GM19025 (cell line): ENCODE measurements at regions not wholly inside any gene's neighbourhood (a gene's known extent, or its start where the extent isn't known, plus 50 kb on each side); places are given as distances from the start of the nearest gene placed in this dataset.
"Not testable (repeated sequence)": the region's sequence is repeated elsewhere in the genome, so short reads cannot be mapped to it uniquely, and the experiment has no call there.

Experiments
- ATAC-seq: cut with Tn5 transposase; IDR thresholded peaks from one replicate; pipeline ENCODE4 v1.9.1; 2021; ENCODE audit warnings: mild to moderate bottlenecking, low read depth, moderate library complexity; ENCODE audit not compliant: unreplicated experiment

DNA sequence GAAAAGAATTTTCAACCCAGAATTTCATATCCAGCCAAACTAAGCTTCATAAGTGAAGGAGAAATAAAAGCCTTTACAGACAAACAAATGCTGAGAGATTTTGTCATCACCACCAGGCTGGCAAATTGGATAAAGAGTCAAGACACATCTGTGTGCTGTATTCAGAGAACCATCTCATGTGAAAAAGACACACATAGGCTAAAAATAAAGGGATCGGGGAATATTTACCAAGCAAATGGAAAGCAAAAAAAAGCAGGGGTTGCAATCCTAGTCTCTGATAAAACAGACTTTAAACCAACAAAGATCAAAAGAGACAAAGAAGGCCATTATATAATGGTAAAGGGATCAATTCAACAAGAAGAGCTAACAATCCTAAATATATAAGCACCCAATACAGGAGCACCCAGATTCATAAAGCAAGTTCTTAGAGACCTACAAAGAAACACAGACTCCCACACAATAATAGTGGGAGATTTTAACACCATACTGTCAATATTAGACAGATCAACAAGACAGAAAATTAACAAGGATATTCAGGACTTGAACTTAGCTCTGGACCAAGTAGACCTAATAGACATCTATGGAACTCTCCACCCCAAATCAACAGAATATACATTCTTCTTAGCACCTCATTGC lies 55.9 kb upstream of the ACSM6 start:
- not testable (repeated sequence) for ATAC-seq

DNA sequence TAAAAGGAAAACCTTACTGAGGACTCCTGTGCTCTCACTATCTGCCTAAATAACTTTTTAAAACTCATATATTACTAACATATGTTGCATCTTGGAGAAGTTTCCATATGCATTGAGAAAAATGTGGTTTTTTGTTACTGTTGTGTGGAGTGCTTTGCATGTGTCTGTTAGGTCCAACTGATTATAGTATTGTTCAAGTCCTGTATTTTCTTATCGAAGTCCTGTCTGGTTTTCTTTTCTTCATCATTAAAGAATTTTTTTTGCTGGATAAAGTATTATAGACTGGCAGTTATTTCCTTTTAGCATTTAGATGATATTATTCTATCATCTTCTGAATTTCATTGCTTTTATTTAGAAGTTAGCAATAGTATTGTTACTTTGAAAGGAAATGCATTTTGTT lies 59.5 kb upstream of the ACSM6 start:
- ATAC-seq, result no peak

DNA sequence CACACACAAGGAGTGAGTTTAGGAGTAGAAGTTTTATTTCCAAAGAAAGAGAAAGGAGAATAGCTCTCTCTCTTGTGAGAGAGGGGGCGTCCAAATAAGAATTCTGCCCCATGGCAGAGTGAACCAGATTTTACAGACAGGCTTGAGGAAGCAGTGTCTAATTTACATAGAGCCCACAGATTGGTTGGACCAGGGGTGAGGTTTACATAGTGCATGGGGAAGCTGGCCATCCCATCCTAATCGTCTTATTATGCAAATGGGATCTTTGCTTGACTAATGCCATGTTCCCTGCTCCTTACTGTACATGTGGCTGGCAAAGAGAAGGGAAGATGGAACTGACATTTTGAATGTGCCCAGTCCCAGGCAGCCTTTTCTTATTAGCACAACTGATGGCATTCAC lies 60.0 kb upstream of the ACSM6 start:
- ATAC-seq, result no peak

DNA sequence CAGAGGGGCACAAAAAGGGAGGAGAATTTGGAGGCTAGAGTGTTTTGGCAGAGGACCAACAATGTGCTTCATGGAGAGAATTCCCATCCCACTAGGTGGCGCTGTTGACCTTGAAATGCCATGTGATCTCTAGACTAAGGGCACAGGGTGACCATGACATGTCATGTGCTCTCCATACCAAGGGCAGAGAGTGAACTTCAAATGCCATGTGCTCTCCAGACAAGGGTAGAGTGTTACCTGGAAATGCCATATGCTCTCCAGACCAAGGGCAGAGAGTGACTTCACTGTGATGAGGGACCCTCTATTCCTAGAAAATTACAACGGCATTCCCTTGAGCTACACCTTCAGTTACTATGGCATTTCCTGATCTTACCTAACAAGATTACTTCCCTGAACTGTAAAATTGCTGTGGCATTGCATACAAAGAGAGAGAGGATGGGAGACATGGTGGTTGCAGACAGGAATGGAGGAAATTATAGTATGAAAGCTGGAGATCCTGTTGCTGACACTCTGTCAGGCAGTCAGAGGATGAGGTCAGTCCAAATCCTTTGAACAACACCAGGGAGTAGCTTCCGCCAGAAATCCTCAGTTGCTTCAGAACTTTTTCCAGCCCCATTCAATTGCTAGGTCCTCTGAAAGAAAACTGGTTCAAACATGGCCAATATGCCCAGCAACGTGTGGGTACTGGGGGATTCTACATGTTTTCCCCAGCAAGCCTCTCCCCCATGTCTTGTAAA lies 60.9 kb upstream of the ACSM6 start:
- ATAC-seq, result peak; percentile 64

DNA sequence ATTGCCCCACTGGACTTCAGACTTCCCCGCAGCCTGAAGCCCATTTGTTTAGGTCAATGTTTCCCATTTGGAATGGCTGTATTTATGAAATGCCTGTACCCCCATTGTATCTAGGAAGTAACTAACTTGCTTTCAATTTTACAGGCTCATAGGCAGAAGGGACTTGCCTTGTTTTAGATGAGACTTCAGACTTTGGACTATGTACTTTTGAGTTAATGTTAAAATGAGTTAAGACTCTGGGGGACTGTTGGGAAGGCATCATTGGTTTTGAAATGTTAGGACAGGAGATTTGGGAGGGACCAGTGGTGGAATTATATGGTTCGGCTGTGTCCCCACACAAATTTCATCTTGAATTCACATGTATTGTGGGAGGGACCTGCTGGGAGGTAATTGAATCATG lies 61.1 kb upstream of the CYP2C8 start:
- not testable (repeated sequence) for ATAC-seq

DNA sequence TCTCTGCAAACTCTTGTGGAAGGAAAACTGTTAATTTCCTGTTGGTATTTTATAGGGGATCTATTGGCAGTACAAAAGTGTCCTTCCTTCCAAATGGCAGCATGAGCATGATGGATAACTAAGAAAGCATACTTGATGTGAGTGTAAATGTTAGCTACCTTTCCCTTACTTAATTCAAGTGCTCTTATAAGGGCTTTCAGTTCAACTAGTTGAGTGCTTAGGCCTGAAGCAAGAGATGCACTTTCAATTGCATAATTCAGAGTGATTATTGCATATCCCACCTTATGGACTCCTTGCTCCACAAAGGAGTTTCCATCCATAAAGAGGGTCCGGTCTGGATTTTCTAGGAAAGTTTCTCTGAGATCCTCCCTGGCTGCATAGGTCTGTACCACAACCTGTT lies 56.3 kb upstream of the CYP2C8 start:
- ATAC-seq, result no peak

DNA sequence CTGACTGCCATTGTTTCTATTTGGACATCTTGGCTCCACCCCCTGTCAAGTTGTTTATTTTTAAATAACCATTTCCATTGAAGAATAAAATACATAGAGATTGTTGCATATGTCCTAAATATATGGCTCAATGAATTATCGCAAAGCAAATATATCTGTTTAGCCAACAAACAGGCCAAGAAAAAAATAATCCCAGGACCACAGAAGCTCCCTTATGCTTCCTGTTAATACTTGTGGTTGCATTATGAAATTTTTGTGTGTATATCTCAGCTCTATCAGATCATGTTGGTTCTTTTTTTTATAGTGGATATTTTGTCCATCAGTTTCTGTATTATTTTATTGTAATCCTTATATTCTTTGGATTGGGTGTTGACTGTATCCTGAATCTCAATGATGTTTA lies 53.4 kb upstream of the CYP2C8 start:
- ATAC-seq, result no peak

DNA sequence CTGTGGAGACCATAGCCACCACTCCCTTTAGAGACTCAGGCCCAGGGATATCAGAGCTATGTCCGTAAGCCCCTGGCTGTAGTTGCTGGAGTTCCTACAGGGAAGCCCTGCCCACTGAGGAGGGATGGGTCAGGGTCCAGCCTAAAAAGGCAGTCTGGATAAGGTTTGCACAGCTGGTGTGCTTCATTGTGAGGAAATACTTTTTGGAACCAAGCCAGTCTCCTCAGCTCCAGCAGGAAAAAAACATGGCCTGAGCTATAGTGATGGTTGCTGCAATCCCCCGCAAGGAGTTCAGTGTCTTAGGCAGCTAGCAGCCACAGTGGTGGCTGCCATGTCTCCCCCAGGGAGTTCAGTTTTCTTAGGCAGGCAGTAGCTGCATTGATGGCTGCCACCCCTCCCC lies 52.6 kb upstream of the CYP2C8 start:
- ATAC-seq, result no peak
